Ishikawa (cell line): ENCODE measurements at regions not wholly inside any gene's neighbourhood (a gene's known extent, or its start where the extent isn't known, plus 50 kb on each side); places are given as distances from the start of the nearest gene placed in this dataset.

ENCODE experiments used
- CEBPB ChIP-seq: IDR thresholded peaks from 2 replicates; pipeline ENCODE4 v1.6.1; 2012
- CREB1 ChIP-seq: IDR thresholded peaks from 2 replicates; pipeline ENCODE4 v1.6.1; 2012; ENCODE audit warnings: low read depth
- EGR1 ChIP-seq: IDR thresholded peaks from 2 replicates; pipeline ENCODE4 v1.6.1; 2012
- EP300 ChIP-seq: IDR thresholded peaks from 2 replicates; pipeline ENCODE4 v1.6.1; 2012; ENCODE audit warnings: borderline replicate concordance
- FOXM1 ChIP-seq: IDR thresholded peaks from 2 replicates; pipeline ENCODE4 v1.6.1; 2012; ENCODE audit warnings: low read depth, borderline replicate concordance
- NFIC ChIP-seq: IDR thresholded peaks from 2 replicates; pipeline ENCODE4 v1.6.1; 2012
- RAD21 ChIP-seq: IDR thresholded peaks from 2 replicates; pipeline ENCODE4 v1.6.1; 2012; ENCODE audit warnings: low read depth
- REST ChIP-seq: IDR thresholded peaks from 2 replicates; pipeline ENCODE4 v1.6.1; 2012; ENCODE audit warnings: low read depth, mild to moderate bottlenecking
- TAF1 ChIP-seq: IDR thresholded peaks from 2 replicates; pipeline ENCODE4 v1.6.1; 2012; ENCODE audit warnings: low read depth, mild to moderate bottlenecking
- TCF12 ChIP-seq: IDR thresholded peaks from 2 replicates; pipeline ENCODE4 v1.6.1; 2012; ENCODE audit warnings: low read depth
- TEAD4 ChIP-seq: IDR thresholded peaks from 2 replicates; pipeline ENCODE4 v1.6.1; 2012
- YY1 ChIP-seq: IDR thresholded peaks from 2 replicates; pipeline ENCODE4 v1.6.1; 2012; ENCODE audit warnings: low read depth
- ZBTB7A ChIP-seq: IDR thresholded peaks from 2 replicates; pipeline ENCODE4 v1.6.1; 2012; ENCODE audit warnings: low read depth
- TF ChIP-seq, protein P1 (sequence below): IDR thresholded peaks from 2 replicates; pipeline ENCODE4 v1.6.1; 2012
- TF ChIP-seq, protein P2 (sequence below): IDR thresholded peaks from 2 replicates; pipeline ENCODE4 v1.6.1; 2012

GRCh38 chr3:124600765-124601164, 129.5 kb upstream of the UMPS start:
- TF ChIP-seq CEBPB: no peak
- no peak for TF ChIP-seq TAF1
- TF ChIP-seq TCF12: no peak
- TF ChIP-seq FOXM1: no peak
- no peak for TF ChIP-seq TEAD4
- TF ChIP-seq, protein P1, sequence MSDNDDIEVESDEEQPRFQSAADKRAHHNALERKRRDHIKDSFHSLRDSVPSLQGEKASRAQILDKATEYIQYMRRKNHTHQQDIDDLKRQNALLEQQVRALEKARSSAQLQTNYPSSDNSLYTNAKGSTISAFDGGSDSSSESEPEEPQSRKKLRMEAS: no peak

DNA sequence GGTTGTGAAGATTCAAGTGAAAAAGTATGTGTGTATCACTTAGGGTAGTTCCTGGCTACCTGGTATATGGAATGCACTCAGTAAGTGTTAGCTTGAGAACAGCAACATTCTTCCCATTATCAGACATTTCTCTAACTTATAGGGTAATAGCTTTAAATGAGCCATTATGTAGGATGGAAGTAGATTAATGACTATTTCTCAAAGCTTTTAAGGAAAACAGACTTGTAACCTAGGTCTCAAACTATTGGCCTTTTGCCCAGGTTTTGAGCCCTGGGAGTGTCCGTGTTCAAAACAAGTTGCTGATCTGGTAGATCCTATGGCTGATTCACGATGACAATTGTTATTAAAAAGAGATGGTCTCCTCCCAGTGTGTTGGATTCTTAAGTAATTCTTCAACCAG, 129.1 kb upstream of the UMPS start:
- 0 out of 2 replicates have a peak, but pooled peaks have one; percentile 33 for TF ChIP-seq NFIC
- TF ChIP-seq, protein P2, sequence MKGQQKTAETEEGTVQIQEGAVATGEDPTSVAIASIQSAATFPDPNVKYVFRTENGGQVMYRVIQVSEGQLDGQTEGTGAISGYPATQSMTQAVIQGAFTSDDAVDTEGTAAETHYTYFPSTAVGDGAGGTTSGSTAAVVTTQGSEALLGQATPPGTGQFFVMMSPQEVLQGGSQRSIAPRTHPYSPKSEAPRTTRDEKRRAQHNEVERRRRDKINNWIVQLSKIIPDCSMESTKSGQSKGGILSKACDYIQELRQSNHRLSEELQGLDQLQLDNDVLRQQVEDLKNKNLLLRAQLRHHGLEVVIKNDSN: no peak

DNA sequence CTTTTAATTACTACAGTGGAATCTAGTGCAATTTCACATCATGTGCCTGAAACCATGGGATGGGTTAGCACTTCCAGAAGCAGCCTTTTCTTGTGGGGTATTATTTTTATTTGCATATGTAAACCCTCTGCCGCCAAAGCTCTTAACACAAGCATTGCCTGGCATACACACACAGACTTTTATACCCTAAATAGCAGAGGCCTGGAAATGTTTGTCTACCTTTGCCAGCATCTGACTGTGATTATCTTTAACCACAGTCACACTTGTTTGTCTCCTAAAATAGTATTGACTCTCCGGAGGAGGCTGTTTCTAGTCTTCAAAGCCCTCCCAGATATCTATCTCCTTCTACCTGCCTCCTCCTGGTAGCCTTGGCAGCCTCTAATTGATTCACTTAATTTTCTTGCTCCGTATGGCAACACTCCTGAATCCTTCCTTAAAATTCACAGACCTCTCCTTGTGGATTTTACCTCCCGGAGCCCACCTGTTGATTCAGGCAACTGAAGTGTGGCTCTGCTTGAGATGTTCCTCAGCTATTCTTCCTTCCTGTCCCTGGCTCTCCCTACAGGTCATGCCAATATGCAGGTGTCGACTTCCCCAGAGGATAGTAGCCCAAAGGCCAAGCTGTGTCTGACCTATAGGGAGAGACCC, 127.1 kb upstream of the UMPS start:
- no peak for TF ChIP-seq ZBTB7A
- TF ChIP-seq, protein P1: no peak
- no peak for TF ChIP-seq TAF1
- TF ChIP-seq YY1: no peak
- TF ChIP-seq TCF12: no peak
- TF ChIP-seq CREB1: no peak
- TF ChIP-seq REST: no peak
- no peak for TF ChIP-seq EP300
- TF ChIP-seq NFIC: no peak
- no peak for TF ChIP-seq TEAD4

DNA sequence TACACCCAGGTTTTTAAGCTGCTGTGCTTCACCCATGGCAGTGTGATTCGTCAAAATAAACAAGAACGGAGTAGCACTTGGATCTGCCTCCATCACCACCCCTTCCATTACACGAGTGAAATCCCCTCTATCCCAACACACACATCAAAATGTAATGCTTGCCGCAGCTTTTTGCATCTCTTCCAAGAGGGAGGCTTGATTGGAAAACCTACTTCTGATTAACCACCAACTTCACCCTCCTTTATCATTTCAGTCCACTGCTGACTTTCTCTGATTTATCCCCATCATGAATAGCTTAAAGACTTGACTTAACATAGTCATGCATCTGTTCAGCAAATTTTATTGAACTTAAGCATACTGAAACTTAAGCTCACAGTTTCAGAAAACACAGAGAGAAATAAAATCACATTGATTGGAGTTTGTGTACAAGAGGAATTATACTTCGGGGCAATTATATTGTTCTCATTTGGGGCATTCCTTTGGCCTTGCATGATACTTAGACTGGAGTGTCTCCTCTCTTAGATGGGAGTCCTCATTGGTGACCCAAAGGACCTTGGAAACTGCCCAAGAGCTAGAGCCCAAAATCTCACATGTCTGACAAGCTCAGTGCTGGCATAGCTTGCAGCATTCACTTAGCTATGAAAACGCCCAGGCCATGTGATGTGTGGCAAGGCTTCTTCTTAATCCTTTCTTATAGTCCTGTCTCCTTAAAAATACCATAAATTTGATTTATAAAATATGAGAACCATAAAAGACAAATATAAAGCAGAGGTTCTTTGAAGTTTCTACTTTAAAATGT, 124.3 kb upstream of the UMPS start:
- TF ChIP-seq REST: no peak
- TF ChIP-seq CREB1: no peak

DNA sequence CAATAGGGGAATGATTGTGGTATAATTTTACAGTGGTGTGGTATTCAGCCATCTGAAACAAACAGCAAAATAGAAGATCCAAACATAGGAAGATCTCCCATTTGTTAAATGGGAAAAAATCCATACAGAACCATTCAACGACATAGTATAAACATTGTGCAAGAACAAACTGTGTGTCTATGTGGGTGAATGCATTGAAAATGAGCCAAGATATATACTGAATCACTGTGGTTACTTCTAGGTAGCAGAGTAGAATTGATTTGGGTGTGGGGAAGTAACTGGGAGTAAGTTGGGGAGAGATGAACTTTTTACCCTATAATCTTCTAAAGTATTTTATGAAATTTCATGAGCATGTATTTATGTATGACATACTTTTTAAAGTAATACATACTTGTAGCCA, 123.1 kb upstream of the UMPS start:
- TF ChIP-seq NFIC: peak; percentile 46; the same call in 1 of the 2 replicates
- TF ChIP-seq YY1: no peak
- TF ChIP-seq RAD21: no peak
- TF ChIP-seq, protein P2: no peak
- TF ChIP-seq EGR1: no peak
- TF ChIP-seq EP300: no peak
- TF ChIP-seq TAF1: no peak
- no peak for TF ChIP-seq TCF12
- TF ChIP-seq REST: no peak
- TF ChIP-seq, protein P1: no peak
- TF ChIP-seq ZBTB7A: no peak
- TF ChIP-seq CEBPB: peak; percentile 70
- TF ChIP-seq FOXM1: no peak
- TF ChIP-seq CREB1: no peak
- TF ChIP-seq TEAD4: no peak
